HG03575 (cell line): ENCODE measurements at regions not wholly inside any gene's neighbourhood (a gene's known extent, or its start where the extent isn't known, plus 50 kb on each side); places are given as distances from the start of the nearest gene placed in this dataset.

Source experiments
- ATAC-seq: cut with Tn5 transposase; IDR thresholded peaks from one replicate; pipeline ENCODE4 v1.9.1; 2021; ENCODE audit not compliant: unreplicated experiment, insufficient number of reproducible peaks, low FRiP score; ENCODE audit errors: extremely low read depth

GRCh38 chr14:44081146-44081545, 425.9 kb downstream of the FSCB start:
- no peak for ATAC-seq

- no peak for ATAC-seq
These were observed 437.0 kb downstream of the FSCB start for GRCh38 chr14:44070046-44070445.

- ATAC-seq = no peak
These were observed 453.7 kb downstream of the FSCB start for GRCh38 chr14:44053422-44053821.

GRCh38 chr14:44041700-44042099, 465.4 kb downstream of the FSCB start:
- no peak for ATAC-seq

- no peak for ATAC-seq
These were observed 466.5 kb downstream of the FSCB start for GRCh38 chr14:44040561-44040960.

GRCh38 chr14:44036248-44036647, 470.8 kb downstream of the FSCB start:
- no peak for ATAC-seq

- no peak for ATAC-seq
These were observed 471.4 kb downstream of the FSCB start for GRCh38 chr14:44035707-44036106.

- no peak for ATAC-seq
These were observed 476.2 kb downstream of the FSCB start for GRCh38 chr14:44030831-44031383.

- no peak for ATAC-seq
These were observed 477.1 kb downstream of the FSCB start for GRCh38 chr14:44029933-44030332.

GRCh38 chr14:44027397-44027796, 479.7 kb downstream of the FSCB start:
- ATAC-seq = no peak

GRCh38 chr14:44010595-44010994, 496.5 kb downstream of the FSCB start:
- ATAC-seq = no peak

- no peak for ATAC-seq
These were observed 497.0 kb downstream of the FSCB start for GRCh38 chr14:44010071-44010470.

GRCh38 chr14:44009642-44010041, 497.4 kb downstream of the FSCB start:
- no peak for ATAC-seq

- ATAC-seq = no peak
These were observed 518.1 kb downstream of the FSCB start for GRCh38 chr14:43988989-43989388.

- ATAC-seq = no peak
These were observed 523.4 kb downstream of the FSCB start for GRCh38 chr14:43983721-43984120.

- ATAC-seq = no peak
These were observed 525.8 kb downstream of the FSCB start for GRCh38 chr14:43981135-43981768.

- no peak for ATAC-seq
These were observed 550.3 kb downstream of the FSCB start for GRCh38 chr14:43956741-43957140.

GRCh38 chr14:43949400-43949799, 557.7 kb downstream of the FSCB start:
- ATAC-seq = no peak

- no peak for ATAC-seq
These were observed 567.2 kb downstream of the FSCB start for GRCh38 chr14:43939836-43940235.

GRCh38 chr14:43938588-43939281, 568.3 kb downstream of the FSCB start:
- no peak for ATAC-seq
